Activated CD8-positive, alpha-beta T cell treated with anti-CD3 and anti-CD28 coated beads for 36 hours (primary cell): ENCODE measurements at regions not wholly inside any gene's neighbourhood (a gene's known extent, or its start where the extent isn't known, plus 50 kb on each side); places are given as distances from the start of the nearest gene placed in this dataset.
"Not testable (repeated sequence)": the region's sequence is repeated elsewhere in the genome, so short reads cannot be mapped to it uniquely, and the experiment has no call there.

Experiments
- ATAC-seq: fragments of 200-7000 bp; cut with Tn5 transposase; one replicate; pipeline ENCODE4 v1.10.0; 2021; ENCODE audit warnings: mild to moderate bottlenecking, moderate library complexity
- CTCF ChIA-PET: fragments of 350-600 bp; sonication (Branson Sonifier 250); formaldehyde crosslinking; loops from one replicate; lab custom pipeline; 2021; ENCODE audit warnings: antibody characterized with exemption; lab: Charles Lee
- POLR2A ChIA-PET: fragments of 350-600 bp; sonication (Branson Sonifier 250); formaldehyde crosslinking; loops from one replicate; lab custom pipeline; 2021; ENCODE audit warnings: antibody characterized with exemption; lab: Charles Lee
- DNase-seq: peaks from one replicate; pipeline ENCODE4 v3.0.0-alpha.2; 2020
- H3K27ac Mint-ChIP-seq: one replicate; pipeline ENCODE4 v1.8.0; 2021; ENCODE audit warnings: mild to moderate bottlenecking, mixed read lengths
- H3K27me3 Mint-ChIP-seq: one replicate; pipeline ENCODE4 v1.8.0; 2021; ENCODE audit warnings: mixed read lengths
- H3K36me3 Mint-ChIP-seq: one replicate; pipeline ENCODE4 v1.8.0; 2021; ENCODE audit warnings: low read depth, mixed read lengths
- H3K4me1 Mint-ChIP-seq: one replicate; pipeline ENCODE4 v1.8.0; 2021; ENCODE audit warnings: low read depth, mixed read lengths
- H3K4me3 Mint-ChIP-seq: one replicate; pipeline ENCODE4 v1.8.0; 2021; ENCODE audit warnings: mild to moderate bottlenecking, moderate library complexity, mixed read lengths
- H3K9me3 Mint-ChIP-seq: one replicate; pipeline ENCODE4 v1.8.0; 2021; ENCODE audit warnings: mixed read lengths
- CTCF ChIP-seq: fragments of 200-600 bp; IDR thresholded peaks from one replicate; pipeline ENCODE4 v1.8.0; 2022; ENCODE audit warnings: antibody characterized with exemption, mild to moderate bottlenecking
- intact Hi-C: fragments of 100-400 bp; cut with micrococcal nuclease; formaldehyde crosslinking; loops from one replicate; pipeline ENCODE4 v1.10.0; 2022

- Mint-ChIP-seq H3K27ac (no peak overlapping the region), H3K36me3 (no peaks in the 10 kb centered on the region), H3K4me1 (no peaks in the 10 kb centered on the region), H3K27me3 (peaks cover 1% of the 10 kb centered on the region), H3K9me3 (no peaks in the 10 kb centered on the region), H3K4me3 (no peak overlapping the region)
- ATAC-seq (no peak), DNase-seq (no peak)
- intact Hi-C loops = no loop called here
- no peak for TF ChIP-seq CTCF
- CTCF ChIA-PET = no interaction called here
- POLR2A ChIA-PET = no interaction called here
These were observed 358.7 kb downstream of the HHIPL2 start for GRCh38 chr1:222189218-222189617.

- intact Hi-C loops = no loop called here
- POLR2A ChIA-PET = interaction anchor here (1.0 kb wide), 1 partner anchor 16 kb away, joined by 3 read pairs; no protein-coding TSS in a partner anchor
- no peak overlapping the region for H3K4me3 Mint-ChIP-seq
These were observed 360.2 kb downstream of the HHIPL2 start for GRCh38 chr1:222187566-222188332.

GRCh38 chr1:222182641-222183040, 365.3 kb downstream of the HHIPL2 start:
- Mint-ChIP-seq H3K27ac (no peak overlapping the region), H3K27me3 (peaks cover 1% of the 10 kb centered on the region), H3K4me3 (no peak overlapping the region), H3K36me3 (no peaks in the 10 kb centered on the region), H3K9me3 (peaks cover 6% of the 10 kb centered on the region), H3K4me1 (no peaks in the 10 kb centered on the region)
- intact Hi-C loops = no loop called here
- ChIA-PET POLR2A (no interaction called here), CTCF (no interaction called here)
- DNase-seq = no peak
- no peak for ATAC-seq
- TF ChIP-seq CTCF = no peak

More at GRCh38 chr1:222187566-222188332, 360.2 kb downstream of the HHIPL2 start:
- no peaks in the 10 kb centered on the region for H3K4me1 Mint-ChIP-seq
- H3K9me3 Mint-ChIP-seq = no peaks in the 10 kb centered on the region
- DNase-seq (no peak), ATAC-seq (no peak)
- CTCF ChIA-PET = no interaction called here
- TF ChIP-seq CTCF = no peak
- peaks cover 1% of the 10 kb centered on the region for H3K27me3 Mint-ChIP-seq
- no peak overlapping the region for H3K27ac Mint-ChIP-seq
- no peaks in the 10 kb centered on the region for H3K36me3 Mint-ChIP-seq

- intact Hi-C loops = no loop called here
- no peak for DNase-seq
- ATAC-seq = no peak
- no peak for TF ChIP-seq CTCF
- Mint-ChIP-seq H3K27me3 (no peaks in the 10 kb centered on the region), H3K4me3 (no peak overlapping the region), H3K4me1 (no peaks in the 10 kb centered on the region), H3K9me3 (peaks cover 6% of the 10 kb centered on the region), H3K36me3 (no peaks in the 10 kb centered on the region), H3K27ac (no peak overlapping the region)
- ChIA-PET POLR2A (no interaction called here), CTCF (no interaction called here)
These were observed 366.7 kb downstream of the HHIPL2 start for GRCh38 chr1:222181191-222181590.

GRCh38 chr1:222177496-222177895, 370.4 kb downstream of the HHIPL2 start:
- H3K4me1 Mint-ChIP-seq, CTCF ChIA-PET, H3K36me3 Mint-ChIP-seq, H3K27ac Mint-ChIP-seq, ATAC-seq, DNase-seq, H3K9me3 Mint-ChIP-seq, intact Hi-C loops, H3K27me3 Mint-ChIP-seq, H3K4me3 Mint-ChIP-seq, POLR2A ChIA-PET: not testable (repeated sequence)
